CD4-positive, alpha-beta T cell (primary cell): ENCODE measurements at regions not wholly inside any gene's neighbourhood (a gene's known extent, or its start where the extent isn't known, plus 50 kb on each side); places are given as distances from the start of the nearest gene placed in this dataset.

ENCODE experiments used
- ATAC-seq: fragments of 200-7000 bp; cut with Tn5 transposase; one replicate; pipeline ENCODE4 v1.10.0; 2022; ENCODE audit warnings: mild to moderate bottlenecking; ENCODE audit not compliant: poor library complexity
- CTCF ChIA-PET: fragments of 350-600 bp; sonication (Branson Sonifier 250); formaldehyde crosslinking; loops from one replicate; lab custom pipeline; 2021; ENCODE audit warnings: antibody characterized with exemption, inconsistent platforms; lab: Charles Lee
- POLR2A ChIA-PET: fragments of 350-600 bp; sonication (Branson Sonifier 250); formaldehyde crosslinking; loops from one replicate; lab custom pipeline; 2021; ENCODE audit warnings: antibody characterized with exemption, inconsistent platforms; lab: Charles Lee
- DNase-seq, 14 experiments: peaks; one replicate each; pipeline ENCODE4 v3.0.0-alpha.2; 2013 to 2020; ENCODE audit warnings: mixed read lengths in 2 of 14
- H3K27ac ChIP-seq, 2 donors: one replicate each; pipeline versions ENCODE4 v1.5.1 to v1.7.0; 2013; ENCODE audit warnings: low read length in 2 of 2, low read depth in 1 of 2, mild to moderate bottlenecking in 1 of 2
- H3K27me3 ChIP-seq, 2 experiments: 1 replicate in 1 of 2; 2 replicates in 1 of 2; pipeline versions ENCODE4 v1.6.1 to v1.7.0; 2013; ENCODE audit warnings: low read length in 2 of 2, control low read depth in 1 of 2, mild to moderate bottlenecking in 1 of 2, moderate library complexity in 1 of 2; ENCODE audit not compliant: insufficient read depth in 2 of 2, control insufficient read depth in 1 of 2
- H3K36me3 ChIP-seq: one replicate; pipeline ENCODE4 v1.6.1; 2013; ENCODE audit warnings: low read length, control low read depth; ENCODE audit not compliant: insufficient read depth
- H3K4me1 ChIP-seq: one replicate; pipeline ENCODE4 v1.6.1; 2013; ENCODE audit warnings: low read length, control low read depth; ENCODE audit not compliant: insufficient read depth
- H3K4me3 ChIP-seq: one replicate; pipeline ENCODE4 v1.5.1; 2013; ENCODE audit warnings: mild to moderate bottlenecking, low read length, moderate library complexity
- H3K9me3 ChIP-seq, 2 experiments: 1 replicate in 1 of 2; 2 replicates in 1 of 2; pipeline versions ENCODE4 v1.6.1 to v1.7.0; 2013; ENCODE audit warnings: low read length in 2 of 2, mild to moderate bottlenecking in 2 of 2, control low read depth in 1 of 2, moderate library complexity in 1 of 2; ENCODE audit not compliant: control insufficient read depth in 1 of 2, insufficient read depth in 1 of 2
- H3K27ac Mint-ChIP-seq: one replicate; pipeline ENCODE4 v1.8.0; 2020; ENCODE audit warnings: mixed read lengths
- H3K27me3 Mint-ChIP-seq: one replicate; pipeline ENCODE4 v1.8.0; 2021; ENCODE audit warnings: mixed read lengths
- H3K36me3 Mint-ChIP-seq: one replicate; pipeline ENCODE4 v1.8.0; 2021; ENCODE audit warnings: low read depth, mixed read lengths
- H3K4me1 Mint-ChIP-seq: one replicate; pipeline ENCODE4 v1.8.0; 2021; ENCODE audit warnings: low read depth, mixed read lengths
- H3K4me3 Mint-ChIP-seq: one replicate; pipeline ENCODE4 v1.8.0; 2020; ENCODE audit warnings: mild to moderate bottlenecking, mixed read lengths
- H3K9me3 Mint-ChIP-seq: one replicate; pipeline ENCODE4 v1.8.0; 2020; ENCODE audit warnings: mixed read lengths
- CTCF ChIP-seq: fragments of 200-600 bp; IDR thresholded peaks from one replicate; pipeline ENCODE4 v1.8.0; 2022; ENCODE audit warnings: antibody characterized with exemption, mild to moderate bottlenecking
- intact Hi-C, 2 experiments: fragments of 100-400 bp; cut with DNase I in 1 of 2; cut with micrococcal nuclease in 1 of 2; formaldehyde crosslinking; loops; one replicate each; pipeline versions ENCODE4 v1.15.1 to v1.9.0; 2023 to 2025; cut with DNase I, micrococcal nuclease

- no peaks in the 10 kb centered on the region for H3K36me3 ChIP-seq
- Mint-ChIP-seq H3K9me3 (no peaks in the 10 kb centered on the region), H3K4me1 (no peaks in the 10 kb centered on the region), H3K36me3 (no peaks in the 10 kb centered on the region), H3K27me3 (peaks cover 32% of the 10 kb centered on the region), H3K4me3 (no peak overlapping the region), H3K27ac (no peak overlapping the region)
- TF ChIP-seq CTCF, result no peak
- no peaks in the 10 kb centered on the region for H3K9me3 ChIP-seq
- H3K4me3 ChIP-seq, result no peak overlapping the region
- POLR2A ChIA-PET, result no interaction called here
- no peaks in the 10 kb centered on the region for H3K4me1 ChIP-seq
- ATAC-seq (no peak), DNase-seq (no peak)
- H3K27ac ChIP-seq, result no peak overlapping the region
- CTCF ChIA-PET, result no interaction called here
- H3K27me3 ChIP-seq, result no peaks in the 10 kb centered on the region
- intact Hi-C loops, result no loop called here
Measured at GRCh38 chr9:32322622-32323021, 61.8 kb upstream of the ACO1 start.

- ATAC-seq (no peak), DNase-seq (no peak)
- Mint-ChIP-seq H3K4me3 (no peak overlapping the region), H3K36me3 (no peaks in the 10 kb centered on the region), H3K27me3 (peaks cover 35% of the 10 kb centered on the region), H3K4me1 (no peaks in the 10 kb centered on the region), H3K9me3 (no peaks in the 10 kb centered on the region), H3K27ac (no peak overlapping the region)
- no peaks in the 10 kb centered on the region for H3K9me3 ChIP-seq
- H3K36me3 ChIP-seq, result no peaks in the 10 kb centered on the region
- no peak overlapping the region for H3K4me3 ChIP-seq
- H3K4me1 ChIP-seq, result no peaks in the 10 kb centered on the region
- H3K27me3 ChIP-seq, result no peaks in the 10 kb centered on the region
- TF ChIP-seq CTCF, result no peak
- CTCF ChIA-PET, result no interaction called here
- POLR2A ChIA-PET, result no interaction called here
- intact Hi-C loops, result no loop called here
- no peak overlapping the region for H3K27ac ChIP-seq
Measured at GRCh38 chr9:32326146-32326545, 58.3 kb upstream of the ACO1 start.

- DNase-seq, result no peak
- no peaks in the 10 kb centered on the region for H3K9me3 ChIP-seq
- peaks cover 45% of the 10 kb centered on the region for H3K27me3 Mint-ChIP-seq
- no peak overlapping the region for H3K27ac Mint-ChIP-seq
- no peaks in the 10 kb centered on the region for H3K4me1 Mint-ChIP-seq
- no peaks in the 10 kb centered on the region for H3K36me3 Mint-ChIP-seq
- POLR2A ChIA-PET, result no interaction called here
- H3K4me3 Mint-ChIP-seq, result no peak overlapping the region
- H3K9me3 Mint-ChIP-seq, result no peaks in the 10 kb centered on the region
- H3K27ac ChIP-seq, result no peak overlapping the region
- H3K27me3 ChIP-seq, result no peaks in the 10 kb centered on the region
- CTCF ChIA-PET, result no interaction called here
- TF ChIP-seq CTCF, result no peak
- no peaks in the 10 kb centered on the region for H3K36me3 ChIP-seq
- H3K4me1 ChIP-seq, result no peaks in the 10 kb centered on the region
- H3K4me3 ChIP-seq, result no peak overlapping the region
- intact Hi-C loops, result no loop called here
- no peak for ATAC-seq
Measured at GRCh38 chr9:32331240-32331639, 53.2 kb upstream of the ACO1 start.
